Loucy (cell line): ENCODE measurements at regions not wholly inside any gene's neighbourhood (a gene's known extent, or its start where the extent isn't known, plus 50 kb on each side); places are given as distances from the start of the nearest gene placed in this dataset.

ENCODE experiments used
- H2AFZ ChIP-seq: fragments of 200-600 bp; sonication (generic); 2 replicates; pipeline ENCODE4 v1.6.0; 2016; ENCODE audit warnings: antibody characterized with exemption, mild to moderate bottlenecking, low read length, moderate library complexity
- H3F3A ChIP-seq: fragments of 200-600 bp; 2 replicates; pipeline ENCODE4 v1.6.0; 2016; ENCODE audit warnings: antibody characterized with exemption, low read depth, mild to moderate bottlenecking
- H3K27me3 ChIP-seq: fragments of 200-600 bp; sonication (generic); 2 replicates; pipeline ENCODE4 v1.6.1; 2014; ENCODE audit warnings: low read length, mild to moderate bottlenecking; ENCODE audit not compliant: insufficient read depth, poor library complexity, severe bottlenecking
- H3K36me3 ChIP-seq: fragments of 200-600 bp; sonication (generic); 2 replicates; pipeline ENCODE4 v1.6.1; 2016; ENCODE audit warnings: low read length; ENCODE audit not compliant: insufficient read depth
- H3K4me1 ChIP-seq: fragments of 200-600 bp; sonication (generic); 2 replicates; pipeline ENCODE4 v1.5.1; 2014; ENCODE audit warnings: low read length, mild to moderate bottlenecking; ENCODE audit not compliant: insufficient read depth, poor library complexity, severe bottlenecking
- H3K4me2 ChIP-seq: fragments of 200-600 bp; sonication (generic); 2 replicates; pipeline ENCODE4 v1.6.0; 2014; ENCODE audit warnings: antibody characterized with exemption, low read length, low read depth, mild to moderate bottlenecking; ENCODE audit not compliant: poor library complexity, severe bottlenecking
- H3K4me3 ChIP-seq: fragments of 200-600 bp; sonication (generic); 2 replicates; pipeline ENCODE4 v1.5.1; 2014; ENCODE audit warnings: low read length, mild to moderate bottlenecking, mixed read lengths; ENCODE audit not compliant: poor library complexity, severe bottlenecking
- H3K79me2 ChIP-seq: fragments of 200-600 bp; sonication (generic); 2 replicates; pipeline ENCODE4 v1.6.1; 2014; ENCODE audit warnings: low read length; ENCODE audit not compliant: insufficient read depth
- H3K9ac ChIP-seq: fragments of 200-600 bp; sonication (generic); 2 replicates; pipeline ENCODE4 v1.6.0; 2014; ENCODE audit warnings: mild to moderate bottlenecking, low read depth, low read length, moderate library complexity; ENCODE audit not compliant: poor library complexity, severe bottlenecking
- H3K9me2 ChIP-seq: fragments of 200-600 bp; sonication (generic); replicated peaks from 2 replicates; pipeline ENCODE4 v1.6.1; 2016; ENCODE audit warnings: low read depth, low read length, mixed read lengths
- H3K9me3 ChIP-seq: fragments of 200-600 bp; sonication (generic); 2 replicates; pipeline ENCODE4 v1.6.1; 2014; ENCODE audit warnings: mild to moderate bottlenecking, antibody characterized with exemption, low read length, low read depth; ENCODE audit not compliant: insufficient read depth
- H4K20me1 ChIP-seq: fragments of 200-600 bp; sonication (generic); 2 replicates; pipeline ENCODE4 v1.6.0; 2014; ENCODE audit warnings: antibody characterized with exemption, low read length, mild to moderate bottlenecking; ENCODE audit not compliant: insufficient read depth, poor library complexity, severe bottlenecking
- CTCF ChIP-seq: fragments of 200-600 bp; sonication (generic); conservative IDR thresholded peaks from 2 replicates; pipeline ENCODE4 v1.5.1; 2014; ENCODE audit warnings: mild to moderate bottlenecking, antibody characterized with exemption, low read length
- EZH2phosphoT487 ChIP-seq: fragments of 200-600 bp; IDR thresholded peaks from 2 replicates; pipeline ENCODE4 v1.6.1; 2018; ENCODE audit warnings: antibody characterized with exemption, mild to moderate bottlenecking, moderate library complexity, borderline replicate concordance

- Histone ChIP-seq H3K9me2 (no peaks in the 10 kb centered on the region), H3K4me2 (no peak overlapping the region), H4K20me1 (no peaks in the 10 kb centered on the region), H3K4me3 (no peak overlapping the region), H2AFZ (no peak overlapping the region), H3K9ac (no peak overlapping the region), H3K27me3 (no peaks in the 10 kb centered on the region), H3K79me2 (no peaks in the 10 kb centered on the region), H3F3A (no peaks in the 10 kb centered on the region), H3K4me1 (peaks cover 11% of the 10 kb centered on the region), H3K36me3 (no peaks in the 10 kb centered on the region), H3K9me3 (no peaks in the 10 kb centered on the region)
- TF ChIP-seq EZH2phosphoT487 (no peak), CTCF (no peak)
These were observed 80.7 kb upstream of the NABP1 start for GRCh38 chr2:191597186-191597751.

- Histone ChIP-seq H3K9ac (no peak overlapping the region), H3K4me2 (no peak overlapping the region), H3K4me1 (peaks cover 11% of the 10 kb centered on the region), H2AFZ (no peak overlapping the region), H3K27me3 (no peaks in the 10 kb centered on the region), H3K79me2 (no peaks in the 10 kb centered on the region), H3F3A (no peaks in the 10 kb centered on the region), H3K9me2 (no peaks in the 10 kb centered on the region), H3K9me3 (no peaks in the 10 kb centered on the region), H4K20me1 (no peaks in the 10 kb centered on the region), H3K4me3 (no peak overlapping the region), H3K36me3 (no peaks in the 10 kb centered on the region)
- TF ChIP-seq EZH2phosphoT487 (no peak), CTCF (no peak)
These were observed 79.6 kb upstream of the NABP1 start for GRCh38 chr2:191598296-191598695.

DNA sequence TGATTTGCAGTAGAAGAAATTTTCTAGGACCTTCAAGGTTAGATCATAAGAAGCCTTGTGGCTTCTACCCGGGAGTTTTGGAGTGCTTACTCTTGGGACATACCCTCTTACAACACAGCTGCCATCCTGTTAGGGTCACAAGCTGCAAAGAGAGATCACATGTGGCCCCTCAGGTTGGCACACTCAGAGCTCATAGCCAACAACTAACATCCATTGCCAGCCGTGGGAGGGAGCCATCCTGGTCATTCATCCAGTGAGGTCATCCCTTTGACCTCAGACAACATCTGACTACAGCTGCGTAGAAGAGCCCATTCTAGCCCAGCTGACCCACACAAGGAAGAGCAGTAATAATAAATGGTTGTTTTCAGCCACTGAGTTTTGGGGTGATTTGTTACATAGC lies 76.9 kb upstream of the NABP1 start:
- H3K4me1 ChIP-seq = peaks cover 11% of the 10 kb centered on the region
- H3F3A ChIP-seq = no peaks in the 10 kb centered on the region
- H3K4me3 ChIP-seq = no peak overlapping the region
- no peak overlapping the region for H3K9ac ChIP-seq
- TF ChIP-seq EZH2phosphoT487 (no peak), CTCF (no peak)
- no peaks in the 10 kb centered on the region for H3K9me2 ChIP-seq
- no peaks in the 10 kb centered on the region for H3K27me3 ChIP-seq
- no peaks in the 10 kb centered on the region for H3K9me3 ChIP-seq
- H2AFZ ChIP-seq = no peak overlapping the region
- H3K36me3 ChIP-seq = no peaks in the 10 kb centered on the region
- no peaks in the 10 kb centered on the region for H3K79me2 ChIP-seq
- H3K4me2 ChIP-seq = no peak overlapping the region
- no peaks in the 10 kb centered on the region for H4K20me1 ChIP-seq
